ENCODE measurements at regions not wholly inside any gene's neighbourhood (a gene's known extent, or its start where the extent isn't known, plus 50 kb on each side); places are given as distances from the start of the nearest gene placed in this dataset.

DNA sequence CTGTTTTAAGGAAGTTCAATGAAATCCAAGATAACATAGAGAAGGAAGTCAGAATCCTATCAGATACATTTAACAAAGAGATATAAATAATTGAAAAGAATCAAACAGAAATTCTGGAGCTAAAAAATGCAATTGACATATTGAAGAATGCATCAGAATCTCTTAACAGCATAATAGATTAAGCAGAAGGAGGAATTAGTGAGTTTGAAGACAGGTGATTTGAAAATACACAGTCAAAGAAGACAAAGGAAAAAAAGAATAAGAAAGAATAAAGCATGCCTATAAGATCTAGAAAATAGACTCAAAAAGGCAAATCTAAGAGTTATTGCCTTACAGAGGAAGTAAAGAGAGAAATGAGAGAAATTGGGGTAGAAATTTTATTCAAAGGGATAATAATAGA lies 204.1 kb downstream of the SS18 start:
- TF ChIP-seq POLR2A (IDR thresholded peaks at IDR 0.05) (no peak), CTCF (IDR thresholded peaks at IDR 0.05) (no peak), EP300 (IDR thresholded peaks at IDR 0.05; ENCODE audit: low read depth) (no peak)

All from transverse colon (tissue), 3 donors.